OCI-LY7 (cell line): ENCODE measurements at regions not wholly inside any gene's neighbourhood (a gene's known extent, or its start where the extent isn't known, plus 50 kb on each side); places are given as distances from the start of the nearest gene placed in this dataset.

Source experiments
- BruUV-seq: library from RNA; stranded (reverse); fragments of 400-500 nt; replicated peaks from 2 replicates; lab custom pipeline; 2021; lab: Mats Ljungman, UMichigan
- CTCF ChIA-PET: fragments of 300-600 bp; sonication (Branson Sonifier 250); formaldehyde crosslinking; loops from one replicate; lab custom pipeline; 2022; ENCODE audit warnings: antibody characterized with exemption; ENCODE audit not compliant: unreplicated experiment; lab: Charles Lee
- POLR2A ChIA-PET: fragments of 300-600 bp; sonication (Branson Sonifier 250); formaldehyde crosslinking; loops from one replicate; lab custom pipeline; 2022; ENCODE audit warnings: antibody characterized with exemption; lab: Charles Lee
- DNase-seq: peaks from one replicate; pipeline ENCODE4 v3.0.0-alpha.2; 2015; ENCODE audit warnings: low spot score
- H2AFZ ChIP-seq: fragments of 200-600 bp; sonication (generic), shearing (Covaris generic); 2 replicates; pipeline ENCODE4 v1.6.1; 2014; ENCODE audit warnings: mild to moderate bottlenecking, antibody characterized with exemption, low read length, moderate library complexity
- H3K27ac ChIP-seq: fragments of 200-600 bp; sonication (generic); 2 replicates; pipeline ENCODE4 v1.5.1; 2014; ENCODE audit warnings: mixed run types, low read depth, mild to moderate bottlenecking, moderate library complexity, low read length, inconsistent platforms; ENCODE audit not compliant: poor library complexity, severe bottlenecking
- H3K36me3 ChIP-seq: fragments of 200-600 bp; sonication (generic); 2 replicates; pipeline ENCODE4 v1.6.1; 2014; ENCODE audit warnings: mild to moderate bottlenecking, antibody characterized with exemption, low read length, moderate library complexity, mixed read lengths; ENCODE audit not compliant: insufficient read depth
- H3K4me1 ChIP-seq: fragments of 200-600 bp; sonication (generic); 2 replicates; pipeline ENCODE4 v1.5.1; 2014; ENCODE audit warnings: mild to moderate bottlenecking, low read length; ENCODE audit not compliant: insufficient read depth, poor library complexity, severe bottlenecking
- H3K4me2 ChIP-seq: fragments of 200-600 bp; sonication (generic); 2 replicates; pipeline ENCODE4 v1.6.1; 2014; ENCODE audit warnings: mild to moderate bottlenecking, low read length
- H3K4me3 ChIP-seq: fragments of 200-600 bp; sonication (generic); 2 replicates; pipeline ENCODE4 v1.5.1; 2014; ENCODE audit warnings: mild to moderate bottlenecking, low read depth, low read length; ENCODE audit not compliant: poor library complexity, severe bottlenecking
- H3K79me2 ChIP-seq: fragments of 200-600 bp; sonication (generic); 2 replicates; pipeline ENCODE4 v1.6.1; 2016; ENCODE audit warnings: low read depth, mild to moderate bottlenecking, low read length, moderate library complexity, mixed read lengths; ENCODE audit not compliant: insufficient read depth
- H3K9me2 ChIP-seq: fragments of 200-600 bp; sonication (generic); 2 replicates; pipeline ENCODE4 v1.6.1; 2016; ENCODE audit warnings: mild to moderate bottlenecking, low read length, mixed read lengths; ENCODE audit not compliant: insufficient read depth
- H3K9me3 ChIP-seq: fragments of 200-600 bp; sonication (generic); 2 replicates; pipeline ENCODE4 v1.6.1; 2014; ENCODE audit warnings: mild to moderate bottlenecking, mixed run types, low read length, mixed read lengths
- H4K20me1 ChIP-seq: fragments of 200-600 bp; sonication (generic); 2 replicates; pipeline ENCODE4 v1.6.1; 2014; ENCODE audit warnings: mild to moderate bottlenecking, antibody characterized with exemption, low read length, moderate library complexity, mixed read lengths; ENCODE audit not compliant: insufficient read depth
- EZH2phosphoT487 ChIP-seq: fragments of 200-600 bp; sonication (generic); IDR thresholded peaks from 2 replicates; pipeline ENCODE4 v1.6.1; 2018; ENCODE audit warnings: low read depth, borderline replicate concordance, mild to moderate bottlenecking, mixed run types, antibody characterized with exemption, low read length, moderate library complexity, mixed read lengths
- intact Hi-C: fragments of 100-400 bp; cut with micrococcal nuclease; formaldehyde crosslinking; loops from one replicate; pipeline ENCODE4 v1.10.0; 2022; ENCODE audit not compliant: unreplicated experiment
- TF ChIP-seq, protein P1 (sequence below): fragments of 200-600 bp; sonication (generic); conservative IDR thresholded peaks from 2 replicates; pipeline ENCODE4 v1.5.1; 2014; ENCODE audit warnings: mild to moderate bottlenecking, antibody characterized with exemption, low read length, moderate library complexity, mixed read lengths

DNA sequence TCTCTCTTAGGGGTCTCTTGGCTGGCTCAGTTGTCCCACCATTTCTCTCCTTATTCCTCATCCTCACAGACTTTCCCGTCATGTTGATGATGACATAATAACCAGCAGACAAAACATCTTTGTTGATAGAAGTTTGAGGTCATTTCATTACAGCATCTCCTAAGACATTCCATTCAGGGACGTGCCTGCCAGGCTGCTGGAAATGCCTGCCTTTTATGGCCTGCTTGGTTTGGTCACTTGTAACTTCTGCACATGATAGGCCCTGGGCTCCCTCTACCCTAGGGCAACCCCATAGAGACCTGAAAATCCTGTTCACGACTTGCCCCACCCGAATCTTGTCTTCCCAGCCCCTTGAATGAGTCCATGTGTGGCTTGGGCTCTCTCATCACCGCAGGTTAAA, 81.7 kb downstream of the SDC1 start:
- intact Hi-C loops = no loop called here
- no peak overlapping the region for H3K4me2 ChIP-seq
- no peak overlapping the region for H3K27ac ChIP-seq
- no peaks in the 10 kb centered on the region for H3K9me3 ChIP-seq
- H3K36me3 ChIP-seq = no peaks in the 10 kb centered on the region
- H3K4me1 ChIP-seq = no peaks in the 10 kb centered on the region
- DNase-seq = no peak
- BruUV-seq = no TSS peak
- H4K20me1 ChIP-seq = no peaks in the 10 kb centered on the region
- ChIA-PET POLR2A (no interaction called here), CTCF (no interaction called here)
- TF ChIP-seq, protein P1, sequence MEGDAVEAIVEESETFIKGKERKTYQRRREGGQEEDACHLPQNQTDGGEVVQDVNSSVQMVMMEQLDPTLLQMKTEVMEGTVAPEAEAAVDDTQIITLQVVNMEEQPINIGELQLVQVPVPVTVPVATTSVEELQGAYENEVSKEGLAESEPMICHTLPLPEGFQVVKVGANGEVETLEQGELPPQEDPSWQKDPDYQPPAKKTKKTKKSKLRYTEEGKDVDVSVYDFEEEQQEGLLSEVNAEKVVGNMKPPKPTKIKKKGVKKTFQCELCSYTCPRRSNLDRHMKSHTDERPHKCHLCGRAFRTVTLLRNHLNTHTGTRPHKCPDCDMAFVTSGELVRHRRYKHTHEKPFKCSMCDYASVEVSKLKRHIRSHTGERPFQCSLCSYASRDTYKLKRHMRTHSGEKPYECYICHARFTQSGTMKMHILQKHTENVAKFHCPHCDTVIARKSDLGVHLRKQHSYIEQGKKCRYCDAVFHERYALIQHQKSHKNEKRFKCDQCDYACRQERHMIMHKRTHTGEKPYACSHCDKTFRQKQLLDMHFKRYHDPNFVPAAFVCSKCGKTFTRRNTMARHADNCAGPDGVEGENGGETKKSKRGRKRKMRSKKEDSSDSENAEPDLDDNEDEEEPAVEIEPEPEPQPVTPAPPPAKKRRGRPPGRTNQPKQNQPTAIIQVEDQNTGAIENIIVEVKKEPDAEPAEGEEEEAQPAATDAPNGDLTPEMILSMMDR = no peak
- TF ChIP-seq EZH2phosphoT487 = no peak
- no peak overlapping the region for H3K4me3 ChIP-seq
- no peaks in the 10 kb centered on the region for H3K9me2 ChIP-seq
- H2AFZ ChIP-seq = no peak overlapping the region
- no peaks in the 10 kb centered on the region for H3K79me2 ChIP-seq

DNA sequence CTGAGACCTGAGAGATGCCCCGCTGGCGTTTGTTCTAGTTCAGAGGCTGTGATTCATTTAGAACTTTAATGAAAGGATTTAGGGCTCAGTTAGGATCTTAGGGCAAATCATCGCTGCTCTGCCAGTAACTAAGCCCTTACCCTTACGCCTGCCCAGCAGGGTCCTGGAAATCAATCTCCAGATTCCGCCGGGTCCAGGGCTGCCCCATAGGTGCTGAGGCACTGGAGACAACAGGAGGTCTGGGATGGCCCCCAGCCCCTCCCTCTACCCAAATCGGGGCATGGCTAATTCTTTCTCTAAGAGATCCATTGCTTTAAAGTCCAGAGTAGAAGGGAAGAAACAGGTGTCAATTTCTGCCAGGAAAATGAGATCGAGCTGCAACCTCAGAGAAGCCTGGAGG, 83.1 kb downstream of the SDC1 start:
- Histone ChIP-seq H3K9me2 (no peaks in the 10 kb centered on the region), H3K79me2 (no peaks in the 10 kb centered on the region), H3K9me3 (no peaks in the 10 kb centered on the region), H3K27ac (no peak overlapping the region), H3K4me2 (no peak overlapping the region), H3K36me3 (no peaks in the 10 kb centered on the region), H4K20me1 (no peaks in the 10 kb centered on the region), H3K4me3 (no peak overlapping the region), H3K4me1 (no peaks in the 10 kb centered on the region), H2AFZ (no peak overlapping the region)
- no peak for DNase-seq
- ChIA-PET POLR2A (interaction anchor here (0.6 to 1.7 kb wide), 2 partner anchors 26 to 591 kb away, joined by 3 to 4 read pairs; no protein-coding TSS in a partner anchor), CTCF (no interaction called here)
- BruUV-seq = no TSS peak
- intact Hi-C loops = no loop called here
- TF ChIP-seq, protein P1 = no peak
- no peak for TF ChIP-seq EZH2phosphoT487

DNA sequence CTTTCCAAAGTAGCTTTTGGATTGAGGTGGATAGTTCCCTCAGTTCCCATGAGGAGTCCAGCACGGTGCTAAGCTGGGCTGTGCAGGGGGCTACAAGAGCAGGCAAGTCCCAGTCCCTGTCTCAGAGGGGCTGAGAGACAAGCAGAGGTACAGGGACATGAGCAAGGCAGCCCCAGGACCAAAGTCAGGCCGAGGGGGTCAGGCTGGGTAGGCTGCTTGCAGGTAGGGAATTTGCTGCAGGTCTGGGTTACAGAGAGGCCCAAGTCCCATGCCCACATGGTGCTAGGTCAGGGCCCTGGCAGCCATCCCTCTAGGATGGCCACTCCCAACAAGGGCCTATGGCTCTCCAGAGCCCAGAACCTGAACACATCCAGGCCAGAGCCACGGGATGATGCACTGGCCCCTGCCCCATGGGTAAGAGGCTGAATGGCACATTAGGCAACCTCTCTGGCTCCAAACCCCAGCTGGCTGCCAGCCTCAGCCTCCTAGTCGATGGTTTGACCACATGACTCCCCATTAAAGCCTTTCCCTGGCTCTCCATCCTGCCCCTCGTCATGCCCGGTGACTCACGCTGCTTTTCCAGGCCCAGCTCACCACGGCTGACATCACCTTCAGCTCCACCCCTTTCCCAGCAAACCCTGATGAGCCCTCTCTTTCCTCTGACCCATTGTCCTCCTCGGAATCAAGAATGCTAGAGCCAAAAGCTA, 83.7 kb downstream of the SDC1 start:
- intact Hi-C loops = no loop called here
- Histone ChIP-seq H2AFZ (no peak overlapping the region), H3K36me3 (no peaks in the 10 kb centered on the region), H3K9me2 (no peaks in the 10 kb centered on the region), H4K20me1 (no peaks in the 10 kb centered on the region), H3K4me1 (no peaks in the 10 kb centered on the region), H3K4me2 (no peak overlapping the region), H3K27ac (no peak overlapping the region), H3K4me3 (no peak overlapping the region), H3K9me3 (no peaks in the 10 kb centered on the region), H3K79me2 (no peaks in the 10 kb centered on the region)
- no TSS peak for BruUV-seq
- no peak for DNase-seq
- CTCF ChIA-PET = no interaction called here
- no peak for TF ChIP-seq EZH2phosphoT487
- TF ChIP-seq, protein P1 = no peak
- POLR2A ChIA-PET = interaction anchor here (0.6 to 1.7 kb wide), 2 partner anchors 27 to 592 kb away, joined by 3 to 4 read pairs; no protein-coding TSS in a partner anchor
